Panc1 (cell line): ENCODE measurements at regions not wholly inside any gene's neighbourhood (a gene's known extent, or its start where the extent isn't known, plus 50 kb on each side); places are given as distances from the start of the nearest gene placed in this dataset.

Source experiments
- TF ChIP-seq, protein P1 (sequence below), 2 experiments: IDR thresholded peaks; 2 replicates each; pipeline ENCODE4 v1.6.1; 2011 to 2012; ENCODE audit warnings: low read depth in 2 of 2, control low read depth in 1 of 2, low read length in 1 of 2, mild to moderate bottlenecking in 1 of 2, moderate library complexity in 1 of 2; ENCODE audit not compliant: insufficient read depth in 1 of 2
- TF ChIP-seq, protein P2 (sequence below): fragments of 450-650 bp; IDR thresholded peaks from 2 replicates; pipeline ENCODE4 v1.5.1; 2017; ENCODE audit warnings: mild to moderate bottlenecking

DNA sequence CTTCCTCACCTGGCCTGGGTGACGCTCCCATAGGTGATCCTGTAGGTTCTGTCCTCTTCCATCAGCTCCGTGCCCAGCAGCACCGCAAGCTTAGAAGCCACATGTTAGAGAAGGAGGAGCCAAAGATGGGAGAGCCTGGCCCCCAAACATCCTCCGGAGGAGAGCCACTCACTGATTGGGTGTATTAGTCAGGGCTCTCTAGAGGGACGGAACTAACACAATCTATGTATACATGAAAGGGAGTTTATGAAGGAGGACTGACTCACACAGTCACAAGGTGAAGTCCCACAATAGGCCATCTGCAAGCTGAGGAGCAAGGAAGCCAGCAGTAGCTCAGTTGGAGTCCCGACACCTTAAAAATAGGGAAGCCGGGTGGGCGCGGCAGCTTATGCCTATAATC is 1273.1 kb upstream of the TMEM132C start:
- TF ChIP-seq, protein P1, sequence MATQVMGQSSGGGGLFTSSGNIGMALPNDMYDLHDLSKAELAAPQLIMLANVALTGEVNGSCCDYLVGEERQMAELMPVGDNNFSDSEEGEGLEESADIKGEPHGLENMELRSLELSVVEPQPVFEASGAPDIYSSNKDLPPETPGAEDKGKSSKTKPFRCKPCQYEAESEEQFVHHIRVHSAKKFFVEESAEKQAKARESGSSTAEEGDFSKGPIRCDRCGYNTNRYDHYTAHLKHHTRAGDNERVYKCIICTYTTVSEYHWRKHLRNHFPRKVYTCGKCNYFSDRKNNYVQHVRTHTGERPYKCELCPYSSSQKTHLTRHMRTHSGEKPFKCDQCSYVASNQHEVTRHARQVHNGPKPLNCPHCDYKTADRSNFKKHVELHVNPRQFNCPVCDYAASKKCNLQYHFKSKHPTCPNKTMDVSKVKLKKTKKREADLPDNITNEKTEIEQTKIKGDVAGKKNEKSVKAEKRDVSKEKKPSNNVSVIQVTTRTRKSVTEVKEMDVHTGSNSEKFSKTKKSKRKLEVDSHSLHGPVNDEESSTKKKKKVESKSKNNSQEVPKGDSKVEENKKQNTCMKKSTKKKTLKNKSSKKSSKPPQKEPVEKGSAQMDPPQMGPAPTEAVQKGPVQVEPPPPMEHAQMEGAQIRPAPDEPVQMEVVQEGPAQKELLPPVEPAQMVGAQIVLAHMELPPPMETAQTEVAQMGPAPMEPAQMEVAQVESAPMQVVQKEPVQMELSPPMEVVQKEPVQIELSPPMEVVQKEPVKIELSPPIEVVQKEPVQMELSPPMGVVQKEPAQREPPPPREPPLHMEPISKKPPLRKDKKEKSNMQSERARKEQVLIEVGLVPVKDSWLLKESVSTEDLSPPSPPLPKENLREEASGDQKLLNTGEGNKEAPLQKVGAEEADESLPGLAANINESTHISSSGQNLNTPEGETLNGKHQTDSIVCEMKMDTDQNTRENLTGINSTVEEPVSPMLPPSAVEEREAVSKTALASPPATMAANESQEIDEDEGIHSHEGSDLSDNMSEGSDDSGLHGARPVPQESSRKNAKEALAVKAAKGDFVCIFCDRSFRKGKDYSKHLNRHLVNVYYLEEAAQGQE (IDR thresholded peaks at IDR 0.05; ENCODE audit: insufficient read depth in 1 of 2, low read depth in 2 of 2, low read length in 1 of 2) = no peak
- TF ChIP-seq, protein P2, sequence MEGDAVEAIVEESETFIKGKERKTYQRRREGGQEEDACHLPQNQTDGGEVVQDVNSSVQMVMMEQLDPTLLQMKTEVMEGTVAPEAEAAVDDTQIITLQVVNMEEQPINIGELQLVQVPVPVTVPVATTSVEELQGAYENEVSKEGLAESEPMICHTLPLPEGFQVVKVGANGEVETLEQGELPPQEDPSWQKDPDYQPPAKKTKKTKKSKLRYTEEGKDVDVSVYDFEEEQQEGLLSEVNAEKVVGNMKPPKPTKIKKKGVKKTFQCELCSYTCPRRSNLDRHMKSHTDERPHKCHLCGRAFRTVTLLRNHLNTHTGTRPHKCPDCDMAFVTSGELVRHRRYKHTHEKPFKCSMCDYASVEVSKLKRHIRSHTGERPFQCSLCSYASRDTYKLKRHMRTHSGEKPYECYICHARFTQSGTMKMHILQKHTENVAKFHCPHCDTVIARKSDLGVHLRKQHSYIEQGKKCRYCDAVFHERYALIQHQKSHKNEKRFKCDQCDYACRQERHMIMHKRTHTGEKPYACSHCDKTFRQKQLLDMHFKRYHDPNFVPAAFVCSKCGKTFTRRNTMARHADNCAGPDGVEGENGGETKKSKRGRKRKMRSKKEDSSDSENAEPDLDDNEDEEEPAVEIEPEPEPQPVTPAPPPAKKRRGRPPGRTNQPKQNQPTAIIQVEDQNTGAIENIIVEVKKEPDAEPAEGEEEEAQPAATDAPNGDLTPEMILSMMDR = no peak
